Muscle layer of colon (tissue), 2 donors: ENCODE measurements at regions not wholly inside any gene's neighbourhood (a gene's known extent, or its start where the extent isn't known, plus 50 kb on each side); places are given as distances from the start of the nearest gene placed in this dataset.

Experiments
- H3K27ac ChIP-seq: one replicate; pipeline ENCODE4 v1.7.0; 2013; ENCODE audit warnings: low read depth, mild to moderate bottlenecking, low read length, moderate library complexity
- H3K27me3 ChIP-seq, 2 donors: one replicate each; pipeline ENCODE4 v1.7.0; 2013; ENCODE audit warnings: low read length in 2 of 2, mild to moderate bottlenecking in 2 of 2; ENCODE audit not compliant: insufficient read depth in 2 of 2, control insufficient read depth in 1 of 2
- H3K36me3 ChIP-seq: one replicate; pipeline ENCODE4 v1.7.0; 2013; ENCODE audit warnings: mild to moderate bottlenecking, low read length; ENCODE audit not compliant: insufficient read depth
- H3K4me1 ChIP-seq: one replicate; pipeline ENCODE4 v1.7.0; 2013; ENCODE audit warnings: mild to moderate bottlenecking, low read length; ENCODE audit not compliant: insufficient read depth
- H3K4me3 ChIP-seq, 2 donors: one replicate each; pipeline ENCODE4 v1.7.0; 2013; ENCODE audit warnings: low read length in 2 of 2, low read depth in 1 of 2, mild to moderate bottlenecking in 1 of 2, moderate library complexity in 1 of 2
- H3K9ac ChIP-seq: one replicate; pipeline ENCODE4 v1.7.0; 2013; ENCODE audit warnings: low read length
- H3K9me3 ChIP-seq: one replicate; pipeline ENCODE4 v1.7.0; 2013; ENCODE audit warnings: mild to moderate bottlenecking, low read length
- donor health status: abdominal sarcoma.
- donor health status: Adenocarcinoma of cecum.

DNA sequence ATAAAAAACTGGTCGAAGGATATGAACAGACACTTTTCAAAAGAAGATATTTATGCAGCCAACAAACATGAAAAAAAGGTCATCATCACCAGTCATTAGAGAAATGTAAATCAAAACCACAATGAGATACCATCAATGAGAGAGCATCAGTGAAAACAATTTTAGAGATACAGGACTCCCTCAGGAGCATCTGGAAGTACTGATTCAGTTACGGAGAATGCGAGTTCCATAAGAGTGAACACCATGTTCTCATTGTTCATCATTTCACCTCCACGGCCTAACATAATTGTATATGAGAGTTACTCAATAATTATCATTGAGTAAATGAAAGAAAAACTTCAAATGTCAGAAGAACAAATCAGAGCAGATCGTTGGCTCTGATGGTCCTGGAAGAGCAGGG, 140.9 kb upstream of the TANK start:
- H3K27ac ChIP-seq = no peak overlapping the region
- H3K9me3 ChIP-seq = no peaks in the 10 kb centered on the region
- no peak overlapping the region for H3K9ac ChIP-seq
- H3K4me3 ChIP-seq = no peak overlapping the region
- H3K27me3 ChIP-seq = no peaks in the 10 kb centered on the region
- no peaks in the 10 kb centered on the region for H3K4me1 ChIP-seq
- no peaks in the 10 kb centered on the region for H3K36me3 ChIP-seq

DNA sequence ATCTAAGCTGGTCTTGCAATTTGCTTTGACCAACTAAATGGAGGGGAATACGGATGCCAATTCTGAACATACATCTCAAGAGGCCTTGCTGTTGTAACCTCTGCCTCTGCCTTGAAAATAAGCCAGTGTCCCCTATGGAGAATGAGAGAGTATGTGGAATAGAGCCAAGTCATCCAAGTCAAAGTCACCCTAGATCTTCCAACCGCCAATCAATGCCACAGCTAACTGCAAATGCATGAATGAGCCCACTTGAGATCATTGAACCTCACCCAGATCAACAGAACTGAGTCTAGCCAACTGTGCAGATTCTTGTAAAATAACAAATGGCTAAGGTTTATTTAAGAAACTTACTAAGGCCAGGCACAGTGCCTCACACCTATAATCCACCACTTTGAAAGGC, 139.8 kb upstream of the TANK start:
- Histone ChIP-seq H3K27me3 (no peaks in the 10 kb centered on the region), H3K36me3 (no peaks in the 10 kb centered on the region), H3K27ac (no peak overlapping the region), H3K4me3 (no peak overlapping the region), H3K9ac (no peak overlapping the region), H3K9me3 (no peaks in the 10 kb centered on the region), H3K4me1 (no peaks in the 10 kb centered on the region)

DNA sequence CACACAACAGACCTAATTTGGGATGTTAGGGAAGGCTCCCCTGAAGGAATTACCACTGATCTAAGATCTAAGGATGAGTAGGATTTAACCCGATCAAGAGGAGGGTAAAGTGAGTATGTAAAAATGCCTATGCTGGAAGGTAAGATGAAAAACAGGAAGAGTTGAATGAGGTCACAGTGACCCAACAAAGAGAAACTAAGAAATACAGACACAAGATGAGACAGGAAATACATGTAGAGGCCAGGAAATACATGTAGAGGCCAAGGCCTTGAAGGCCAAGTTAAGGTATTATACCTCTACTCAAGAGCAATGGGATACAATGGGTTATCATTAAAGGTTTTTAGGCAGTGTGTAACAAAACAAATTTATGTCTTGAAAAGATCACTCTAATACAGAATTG, 131.6 kb upstream of the TANK start:
- Histone ChIP-seq H3K27ac (no peak overlapping the region), H3K9ac (no peak overlapping the region), H3K27me3 (no peaks in the 10 kb centered on the region), H3K9me3 (no peaks in the 10 kb centered on the region), H3K36me3 (no peaks in the 10 kb centered on the region), H3K4me1 (no peaks in the 10 kb centered on the region), H3K4me3 (no peak overlapping the region)

DNA sequence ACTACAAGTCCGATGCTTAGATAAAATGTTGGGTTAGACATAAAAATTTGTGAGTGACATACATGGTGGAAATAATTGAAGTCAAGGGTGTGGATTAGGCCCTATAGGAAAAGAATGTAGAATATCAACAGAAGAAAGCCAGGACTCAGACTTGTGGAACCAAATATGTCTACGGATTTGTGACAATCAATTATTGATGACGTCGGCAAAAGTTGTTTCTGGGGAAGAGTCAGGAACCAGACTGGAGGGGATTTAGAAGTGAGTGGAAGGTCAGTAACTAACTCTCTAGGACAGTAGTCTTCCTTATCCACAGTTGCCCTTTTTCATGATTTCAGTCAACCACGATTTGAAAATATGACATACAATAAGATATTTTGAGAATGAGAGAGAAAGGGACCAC, 130.9 kb upstream of the TANK start:
- H3K27ac ChIP-seq = no peak overlapping the region
- no peaks in the 10 kb centered on the region for H3K36me3 ChIP-seq
- no peaks in the 10 kb centered on the region for H3K9me3 ChIP-seq
- no peaks in the 10 kb centered on the region for H3K27me3 ChIP-seq
- no peak overlapping the region for H3K9ac ChIP-seq
- H3K4me3 ChIP-seq = no peak overlapping the region
- no peaks in the 10 kb centered on the region for H3K4me1 ChIP-seq

DNA sequence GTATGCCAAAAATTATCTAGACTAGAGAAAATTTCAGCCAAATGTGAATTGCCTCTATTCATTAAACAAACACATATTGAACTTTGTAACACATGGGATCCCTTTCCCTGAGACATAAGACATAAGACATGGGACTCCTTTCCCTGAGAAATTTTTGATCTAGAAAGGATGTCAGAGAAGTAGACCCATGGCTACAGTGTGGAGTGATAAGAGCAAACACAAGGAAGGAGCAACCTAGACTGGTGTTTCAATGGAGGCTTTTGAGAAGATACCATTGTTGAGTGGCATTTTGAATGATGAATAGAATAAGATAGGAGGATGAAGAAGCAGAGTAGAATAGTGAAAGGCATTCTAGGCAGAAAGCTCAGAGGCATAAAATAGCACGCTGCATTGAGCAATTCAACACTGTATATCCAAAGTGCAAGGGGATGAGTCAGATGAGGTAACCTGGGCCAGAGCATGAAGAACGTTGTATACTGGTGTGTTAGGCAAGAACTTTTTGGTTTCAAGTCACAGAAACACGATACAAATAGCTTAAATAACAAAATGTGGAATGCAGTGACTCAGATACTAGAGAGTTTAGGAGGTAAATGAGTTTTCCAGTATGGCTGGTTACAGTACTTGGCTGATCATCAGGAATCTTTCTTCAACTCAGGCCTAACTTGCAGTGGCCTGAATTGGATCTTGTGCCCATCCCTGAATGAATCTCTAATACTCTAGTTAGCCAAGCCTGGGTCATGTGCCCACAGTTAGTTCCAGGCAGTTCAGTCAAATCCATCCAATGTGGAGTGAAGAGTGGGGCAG, 129.8 kb upstream of the TANK start:
- H3K9me3 ChIP-seq = no peaks in the 10 kb centered on the region
- no peak overlapping the region for H3K9ac ChIP-seq
- no peaks in the 10 kb centered on the region for H3K36me3 ChIP-seq
- H3K4me1 ChIP-seq = no peaks in the 10 kb centered on the region
- H3K27me3 ChIP-seq = no peaks in the 10 kb centered on the region
- no peak overlapping the region for H3K27ac ChIP-seq
- H3K4me3 ChIP-seq = no peak overlapping the region

DNA sequence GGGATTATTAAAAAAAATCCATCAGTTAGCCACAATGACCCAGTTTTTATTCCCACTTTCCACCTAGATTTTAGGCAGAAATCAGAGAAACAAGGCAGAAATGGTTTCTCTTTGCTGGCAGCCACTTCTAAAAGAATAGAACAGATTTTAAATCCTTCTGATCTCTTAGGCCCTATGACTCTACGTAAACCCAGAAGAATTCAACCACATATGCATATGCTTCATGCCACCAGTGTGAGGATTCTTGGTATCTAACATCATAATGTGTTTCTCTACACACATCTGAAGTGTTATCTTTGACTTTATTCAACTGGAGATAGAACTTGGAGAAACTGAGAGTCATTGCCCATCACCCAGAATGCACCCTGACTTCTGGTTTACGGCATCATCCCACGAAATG, 128.7 kb upstream of the TANK start:
- Histone ChIP-seq H3K4me1 (no peaks in the 10 kb centered on the region), H3K9me3 (no peaks in the 10 kb centered on the region), H3K9ac (no peak overlapping the region), H3K27me3 (no peaks in the 10 kb centered on the region), H3K27ac (no peak overlapping the region), H3K4me3 (no peak overlapping the region), H3K36me3 (no peaks in the 10 kb centered on the region)

DNA sequence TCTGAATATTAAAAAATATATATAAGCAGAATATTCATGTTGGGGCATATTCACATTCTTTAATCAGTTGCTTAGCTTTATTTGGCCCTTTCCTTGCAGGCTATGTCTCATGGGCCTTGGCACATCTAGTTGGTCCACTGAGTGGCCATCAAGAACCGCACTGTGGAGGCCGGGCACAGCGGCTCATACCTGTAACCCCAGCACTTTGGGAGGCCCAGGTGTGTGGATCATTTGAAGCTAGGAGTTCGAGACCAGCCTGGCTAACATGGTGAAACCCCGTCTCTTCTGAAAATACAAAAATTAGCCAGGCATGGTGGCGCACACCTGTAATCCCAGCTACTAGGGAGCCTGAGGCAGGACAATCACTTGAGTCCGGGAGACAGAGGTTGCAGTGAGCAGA, 127.6 kb upstream of the TANK start:
- Histone ChIP-seq H3K27me3 (no peaks in the 10 kb centered on the region), H3K4me1 (no peaks in the 10 kb centered on the region), H3K9ac (no peak overlapping the region), H3K9me3 (no peaks in the 10 kb centered on the region), H3K27ac (no peak overlapping the region), H3K36me3 (no peaks in the 10 kb centered on the region), H3K4me3 (no peak overlapping the region)

DNA sequence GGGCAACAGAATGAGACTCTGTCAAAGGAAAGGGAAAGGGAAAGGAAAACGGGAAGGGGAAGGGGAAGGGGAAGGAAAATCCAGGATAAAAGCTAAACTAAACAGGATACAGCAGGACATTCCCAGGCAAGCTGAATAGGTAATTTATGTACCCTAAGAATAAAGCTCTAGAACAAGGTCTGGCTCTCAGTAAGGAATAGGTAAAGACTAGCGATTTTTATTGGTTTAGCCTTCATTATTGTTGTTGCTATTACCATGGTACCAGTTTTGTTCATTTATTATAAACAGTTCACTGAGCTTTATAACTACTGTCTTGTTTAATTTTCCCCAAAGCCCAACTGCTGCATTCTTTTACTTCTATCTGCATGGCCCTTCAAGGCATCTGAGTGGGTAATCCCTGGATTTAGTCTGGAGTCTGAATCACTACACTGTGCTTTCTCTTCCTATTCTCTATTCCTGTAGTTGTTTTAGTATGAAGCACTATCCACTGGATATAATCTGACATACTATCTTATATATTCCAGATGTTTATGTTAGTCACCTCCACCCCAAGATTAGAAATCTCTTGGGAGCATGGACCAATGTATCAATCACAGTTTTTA, 127.1 kb upstream of the TANK start:
- H3K9ac ChIP-seq = no peak overlapping the region
- no peaks in the 10 kb centered on the region for H3K9me3 ChIP-seq
- no peak overlapping the region for H3K27ac ChIP-seq
- no peaks in the 10 kb centered on the region for H3K4me1 ChIP-seq
- no peaks in the 10 kb centered on the region for H3K27me3 ChIP-seq
- H3K4me3 ChIP-seq = no peak overlapping the region
- no peaks in the 10 kb centered on the region for H3K36me3 ChIP-seq

DNA sequence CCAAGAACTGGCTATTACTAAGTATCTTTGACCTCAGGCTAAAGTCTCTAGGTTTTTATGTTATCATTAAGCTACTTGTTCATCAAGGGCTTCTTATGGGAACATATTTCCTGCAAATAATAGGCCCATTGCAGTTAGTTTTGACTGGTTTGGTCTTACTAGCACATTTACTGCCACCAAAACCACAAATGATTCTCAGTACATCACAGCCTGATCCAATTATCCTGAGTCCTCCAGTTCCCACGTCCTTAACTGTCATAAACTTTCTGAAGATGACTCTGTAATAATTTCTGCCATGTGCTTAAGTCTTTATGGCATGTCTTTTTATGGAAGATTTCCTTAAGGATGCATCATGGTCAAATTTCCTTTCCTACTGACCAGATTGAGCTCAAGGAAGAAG, 123.3 kb upstream of the TANK start:
- H3K27me3 ChIP-seq = no peaks in the 10 kb centered on the region
- H3K4me3 ChIP-seq = no peak overlapping the region
- H3K4me1 ChIP-seq = no peaks in the 10 kb centered on the region
- H3K36me3 ChIP-seq = no peaks in the 10 kb centered on the region
- H3K27ac ChIP-seq = no peak overlapping the region
- no peaks in the 10 kb centered on the region for H3K9me3 ChIP-seq
- no peak overlapping the region for H3K9ac ChIP-seq

DNA sequence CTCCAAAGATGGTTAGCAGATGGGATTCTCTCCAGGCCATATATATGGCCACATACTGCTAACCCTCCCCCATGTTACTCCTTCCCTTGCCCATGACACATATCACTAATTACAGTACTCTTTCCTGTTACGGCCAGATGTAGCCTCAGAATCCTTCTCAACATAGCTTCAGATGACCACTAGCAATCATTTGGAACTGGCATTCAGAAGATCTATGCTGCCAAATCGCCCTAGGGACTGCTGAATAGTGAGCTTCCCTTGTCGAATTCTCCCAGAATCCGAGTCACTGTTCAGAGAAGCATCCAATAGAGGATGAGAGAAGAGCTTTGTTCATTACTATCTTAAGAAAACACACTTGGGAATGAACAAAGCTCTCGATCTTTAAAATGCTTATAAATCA, 121.2 kb upstream of the TANK start:
- H3K4me1 ChIP-seq = no peaks in the 10 kb centered on the region
- no peak overlapping the region for H3K27ac ChIP-seq
- no peak overlapping the region for H3K4me3 ChIP-seq
- no peaks in the 10 kb centered on the region for H3K36me3 ChIP-seq
- H3K9me3 ChIP-seq = no peaks in the 10 kb centered on the region
- no peak overlapping the region for H3K9ac ChIP-seq
- no peaks in the 10 kb centered on the region for H3K27me3 ChIP-seq

DNA sequence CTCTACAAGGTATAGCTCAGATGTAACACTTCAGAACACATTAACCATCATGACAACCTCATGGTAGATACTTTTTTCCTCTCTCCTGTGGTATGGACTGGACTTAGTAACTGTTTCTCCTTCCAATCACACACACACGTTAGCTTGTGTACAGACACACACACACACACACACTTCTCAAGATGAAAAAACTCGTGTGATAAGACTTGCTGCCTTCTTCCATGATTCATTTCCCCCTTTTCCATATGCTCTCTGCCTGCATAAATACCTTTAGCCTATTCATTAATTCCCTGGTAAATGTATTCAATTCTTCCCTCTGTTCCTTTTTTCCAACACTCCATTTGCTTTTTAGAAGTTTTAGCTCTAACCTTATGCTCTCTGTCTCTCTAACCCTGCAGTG, 118.9 kb upstream of the TANK start:
- no peaks in the 10 kb centered on the region for H3K27me3 ChIP-seq
- H3K36me3 ChIP-seq = no peaks in the 10 kb centered on the region
- no peak overlapping the region for H3K9ac ChIP-seq
- no peak overlapping the region for H3K27ac ChIP-seq
- no peak overlapping the region for H3K4me3 ChIP-seq
- no peaks in the 10 kb centered on the region for H3K9me3 ChIP-seq
- no peaks in the 10 kb centered on the region for H3K4me1 ChIP-seq

DNA sequence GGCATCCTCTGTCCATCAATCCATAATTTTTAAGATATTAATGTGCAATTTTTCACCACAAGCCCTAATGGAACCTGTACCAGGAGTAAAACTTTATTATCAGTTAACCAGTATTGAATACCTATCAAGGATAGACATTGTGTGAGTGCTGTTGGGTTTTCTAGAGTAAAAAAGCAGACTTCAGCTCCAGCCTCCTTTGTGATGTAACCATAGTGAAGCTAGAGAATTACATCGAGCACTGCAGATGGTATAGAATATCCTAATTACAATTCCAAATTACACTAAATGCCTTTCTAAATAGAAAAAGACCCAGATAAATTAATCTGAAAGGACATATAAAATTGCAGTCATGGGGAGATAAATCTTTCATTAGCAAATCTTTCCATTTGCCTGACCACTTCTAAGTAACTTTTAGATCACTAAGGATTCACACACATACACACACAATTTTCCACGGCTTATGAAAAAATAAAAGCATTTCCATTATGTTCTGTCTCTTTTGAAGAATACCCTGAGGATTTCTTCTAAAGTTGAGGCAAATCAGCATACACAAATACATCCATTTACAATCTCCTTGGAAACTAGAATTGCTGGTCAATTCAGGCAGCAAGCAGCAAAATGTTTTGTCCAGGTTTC, 117.1 kb upstream of the TANK start:
- H3K27me3 ChIP-seq = no peaks in the 10 kb centered on the region

More for the DNA sequence above, 117.1 kb upstream of the TANK start:
- Histone ChIP-seq H3K4me3 (no peak overlapping the region), H3K27ac (no peak overlapping the region), H3K9me3 (no peaks in the 10 kb centered on the region), H3K9ac (no peak overlapping the region), H3K4me1 (no peaks in the 10 kb centered on the region), H3K36me3 (no peaks in the 10 kb centered on the region)
